Neural progenitor cell (in vitro differentiated cells): ENCODE measurements at regions not wholly inside any gene's neighbourhood (a gene's known extent, or its start where the extent isn't known, plus 50 kb on each side); places are given as distances from the start of the nearest gene placed in this dataset.

Source experiments
- DNase-seq: peaks from one replicate; pipeline ENCODE4 v3.0.0-alpha.2; 2016; ENCODE audit warnings: low spot score
- H2AFZ ChIP-seq: fragments of 200-600 bp; sonication (generic); replicated peaks from 2 replicates; pipeline ENCODE4 v1.6.1; 2016; ENCODE audit warnings: antibody characterized with exemption
- H3F3A ChIP-seq: fragments of 200-600 bp; sonication (generic); 2 replicates; pipeline ENCODE4 v1.6.1; 2016; ENCODE audit warnings: antibody characterized with exemption, low read depth
- H3K27ac ChIP-seq: fragments of 200-600 bp; sonication (generic); 2 replicates; pipeline ENCODE4 v1.5.1; 2016; ENCODE audit warnings: mild to moderate bottlenecking
- H3K27me3 ChIP-seq: fragments of 200-600 bp; sonication (generic); 2 replicates; pipeline ENCODE4 v1.6.1; 2016; ENCODE audit warnings: mild to moderate bottlenecking, moderate library complexity
- H3K36me3 ChIP-seq: fragments of 200-600 bp; sonication (generic); 2 replicates; pipeline ENCODE4 v1.5.1; 2016
- H3K4me1 ChIP-seq: fragments of 200-600 bp; sonication (generic); 2 replicates; pipeline ENCODE4 v1.6.1; 2016; ENCODE audit warnings: mixed run types
- H3K4me2 ChIP-seq: fragments of 200-600 bp; sonication (generic); 2 replicates; pipeline ENCODE4 v1.6.1; 2016
- H3K4me3 ChIP-seq: fragments of 200-600 bp; sonication (generic); 2 replicates; pipeline ENCODE4 v1.5.1; 2016
- H3K79me2 ChIP-seq: fragments of 200-600 bp; sonication (generic); 2 replicates; pipeline ENCODE4 v1.6.1; 2016; ENCODE audit warnings: low read depth
- H3K9ac ChIP-seq: fragments of 200-600 bp; sonication (generic); 2 replicates; pipeline ENCODE4 v1.6.1; 2016
- H3K9me3 ChIP-seq: fragments of 200-600 bp; sonication (generic); 2 replicates; pipeline ENCODE4 v1.5.1; 2016; ENCODE audit warnings: low read depth
- H4K20me1 ChIP-seq: fragments of 200-600 bp; sonication (generic); 2 replicates; pipeline ENCODE4 v1.6.1; 2016; ENCODE audit warnings: low read depth
- H3K27ac Mint-ChIP-seq: 3 replicates; pipeline ENCODE4 v1.8.0; 2021; ENCODE audit warnings: mixed read lengths
- H3K27me3 Mint-ChIP-seq: 2 replicates; pipeline ENCODE4 v1.8.0; 2022; ENCODE audit warnings: low read depth, mild to moderate bottlenecking, inconsistent platforms, moderate library complexity, mixed read lengths; ENCODE audit not compliant: insufficient read depth
- H3K36me3 Mint-ChIP-seq: 3 replicates; pipeline ENCODE4 v1.8.0; 2021; ENCODE audit warnings: mixed read lengths
- H3K4me1 Mint-ChIP-seq: 3 replicates; pipeline ENCODE4 v1.8.0; 2021; ENCODE audit warnings: mixed read lengths
- H3K4me3 Mint-ChIP-seq: 3 replicates; pipeline ENCODE4 v1.8.0; 2021; ENCODE audit warnings: mild to moderate bottlenecking, moderate library complexity, mixed read lengths
- H3K9me3 Mint-ChIP-seq: 3 replicates; pipeline ENCODE4 v1.8.0; 2020; ENCODE audit warnings: mixed read lengths
- EZH2 ChIP-seq: fragments of 200-600 bp; sonication (generic); IDR thresholded peaks from 2 replicates; pipeline ENCODE4 v1.6.1; 2017; ENCODE audit warnings: antibody characterized with exemption, mild to moderate bottlenecking, moderate library complexity
- EZH2phosphoT487 ChIP-seq: fragments of 200-600 bp; sonication (generic); IDR thresholded peaks from 2 replicates; pipeline ENCODE4 v1.6.1; 2017; ENCODE audit warnings: antibody characterized with exemption
- TF ChIP-seq, protein P1 (sequence below): fragments of 200-600 bp; sonication (generic); IDR thresholded peaks from 2 replicates; pipeline ENCODE4 v1.5.1; 2017; ENCODE audit warnings: antibody characterized with exemption, mild to moderate bottlenecking

DNA sequence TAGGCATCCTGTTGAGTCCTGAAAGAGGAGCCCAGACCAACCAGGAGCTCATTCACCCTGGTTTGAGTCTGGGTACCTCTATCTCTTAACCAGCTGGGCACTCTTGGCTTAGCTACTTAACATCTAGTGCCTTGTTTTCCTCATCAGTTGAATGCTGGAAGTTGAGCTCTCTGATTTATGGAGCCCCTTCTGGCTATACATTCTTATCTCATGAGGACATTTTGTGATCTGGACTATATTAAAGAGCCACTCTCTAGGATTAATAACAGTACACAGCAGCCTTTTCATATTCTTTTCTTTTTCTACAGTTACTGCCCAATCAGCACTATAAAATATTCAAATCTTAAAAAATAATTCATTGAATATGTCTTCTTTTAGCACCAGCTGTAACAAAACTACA lies 296.9 kb upstream of the RUNX1 start:
- Histone ChIP-seq H3K4me1 (no peaks in the 10 kb centered on the region), H3K79me2 (no peaks in the 10 kb centered on the region), H3K27me3 (no peaks in the 10 kb centered on the region), H3K36me3 (no peaks in the 10 kb centered on the region), H4K20me1 (no peaks in the 10 kb centered on the region), H3K4me2 (no peak overlapping the region), H3F3A (no peaks in the 10 kb centered on the region), H2AFZ (no peak overlapping the region), H3K9me3 (no peaks in the 10 kb centered on the region), H3K4me3 (no peak overlapping the region), H3K27ac (no peak overlapping the region), H3K9ac (no peak overlapping the region)
- H3K36me3 Mint-ChIP-seq = no peaks in the 10 kb centered on the region
- peaks cover 4% of the 10 kb centered on the region for H3K27me3 Mint-ChIP-seq
- H3K9me3 Mint-ChIP-seq = no peaks in the 10 kb centered on the region
- no peaks in the 10 kb centered on the region for H3K4me1 Mint-ChIP-seq
- H3K27ac Mint-ChIP-seq = no peak overlapping the region
- TF ChIP-seq, protein P1, sequence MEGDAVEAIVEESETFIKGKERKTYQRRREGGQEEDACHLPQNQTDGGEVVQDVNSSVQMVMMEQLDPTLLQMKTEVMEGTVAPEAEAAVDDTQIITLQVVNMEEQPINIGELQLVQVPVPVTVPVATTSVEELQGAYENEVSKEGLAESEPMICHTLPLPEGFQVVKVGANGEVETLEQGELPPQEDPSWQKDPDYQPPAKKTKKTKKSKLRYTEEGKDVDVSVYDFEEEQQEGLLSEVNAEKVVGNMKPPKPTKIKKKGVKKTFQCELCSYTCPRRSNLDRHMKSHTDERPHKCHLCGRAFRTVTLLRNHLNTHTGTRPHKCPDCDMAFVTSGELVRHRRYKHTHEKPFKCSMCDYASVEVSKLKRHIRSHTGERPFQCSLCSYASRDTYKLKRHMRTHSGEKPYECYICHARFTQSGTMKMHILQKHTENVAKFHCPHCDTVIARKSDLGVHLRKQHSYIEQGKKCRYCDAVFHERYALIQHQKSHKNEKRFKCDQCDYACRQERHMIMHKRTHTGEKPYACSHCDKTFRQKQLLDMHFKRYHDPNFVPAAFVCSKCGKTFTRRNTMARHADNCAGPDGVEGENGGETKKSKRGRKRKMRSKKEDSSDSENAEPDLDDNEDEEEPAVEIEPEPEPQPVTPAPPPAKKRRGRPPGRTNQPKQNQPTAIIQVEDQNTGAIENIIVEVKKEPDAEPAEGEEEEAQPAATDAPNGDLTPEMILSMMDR = no peak
- TF ChIP-seq EZH2phosphoT487 = no peak
- no peak for TF ChIP-seq EZH2
- DNase-seq = no peak
- H3K4me3 Mint-ChIP-seq = no peak overlapping the region

DNA sequence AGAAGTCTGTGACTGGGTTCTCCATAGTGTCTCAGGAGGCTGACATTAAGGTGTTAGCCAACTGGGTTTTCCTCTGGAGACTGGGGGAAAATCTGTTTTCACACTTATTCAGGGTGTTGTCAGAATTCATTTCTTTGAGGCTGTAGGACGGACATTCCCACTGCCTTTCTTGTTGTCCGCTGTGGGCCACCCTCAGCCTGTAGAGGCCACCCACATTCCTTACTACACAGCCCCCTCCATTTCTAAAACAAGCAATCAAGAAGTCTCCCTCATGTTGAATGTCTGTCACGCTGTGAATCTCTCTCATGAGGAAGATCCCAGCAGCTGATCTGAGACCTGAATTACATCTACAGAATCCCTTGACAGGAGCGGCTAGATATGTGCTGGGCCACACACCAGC lies 295.5 kb upstream of the RUNX1 start:
- H3K4me2 ChIP-seq = no peak overlapping the region
- Mint-ChIP-seq H3K4me3 (no peak overlapping the region), H3K9me3 (no peaks in the 10 kb centered on the region), H3K27ac (no peak overlapping the region), H3K27me3 (peaks cover 4% of the 10 kb centered on the region), H3K4me1 (no peaks in the 10 kb centered on the region), H3K36me3 (no peaks in the 10 kb centered on the region)
- no peak overlapping the region for H3K27ac ChIP-seq
- H3K4me1 ChIP-seq = no peaks in the 10 kb centered on the region
- H3K4me3 ChIP-seq = no peak overlapping the region
- H2AFZ ChIP-seq = no peak overlapping the region
- no peak for DNase-seq
- no peaks in the 10 kb centered on the region for H3K27me3 ChIP-seq
- H3K9ac ChIP-seq = no peak overlapping the region
- no peaks in the 10 kb centered on the region for H3K36me3 ChIP-seq
- H3K79me2 ChIP-seq = no peaks in the 10 kb centered on the region
- no peaks in the 10 kb centered on the region for H4K20me1 ChIP-seq
- no peaks in the 10 kb centered on the region for H3F3A ChIP-seq
- no peaks in the 10 kb centered on the region for H3K9me3 ChIP-seq
- no peak for TF ChIP-seq EZH2
- no peak for TF ChIP-seq EZH2phosphoT487
- TF ChIP-seq, protein P1 = no peak

DNA sequence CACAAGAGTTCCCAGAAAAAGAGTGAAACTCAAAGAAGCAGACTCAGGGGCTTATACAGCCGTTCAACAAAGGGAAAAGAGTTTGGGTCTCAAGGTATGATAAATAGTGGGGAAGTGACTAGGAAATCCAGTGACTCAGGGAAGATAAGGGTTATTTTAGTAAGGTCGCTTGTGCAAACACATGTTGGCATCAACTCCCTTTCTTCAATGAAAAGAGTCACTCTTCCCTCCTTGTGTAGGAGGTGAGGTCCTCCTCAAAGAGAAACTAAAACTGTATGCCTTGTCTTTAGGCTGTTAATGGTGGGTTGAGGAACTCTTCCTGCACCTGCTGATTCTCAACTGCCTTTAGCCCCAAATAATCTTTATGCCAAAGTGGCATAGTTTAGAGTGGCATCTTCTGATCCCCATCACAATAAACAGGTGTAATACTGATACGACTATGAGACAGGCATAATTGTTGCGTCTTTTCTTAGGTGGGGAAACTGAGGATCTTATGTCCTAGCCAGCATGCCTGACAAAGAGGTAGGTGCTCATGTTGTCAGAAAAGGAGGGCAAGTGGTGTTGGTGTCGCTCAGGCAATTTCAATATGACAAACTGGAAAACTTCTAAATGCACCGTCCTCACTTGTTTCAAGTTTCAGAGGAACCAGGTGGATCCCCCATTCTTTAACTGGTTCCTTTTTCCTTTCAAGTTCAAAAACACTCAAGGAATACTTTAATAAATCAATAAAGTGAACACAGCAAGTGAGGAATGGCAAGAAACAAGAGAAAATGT lies 294.1 kb upstream of the RUNX1 start:
- no peaks in the 10 kb centered on the region for H3K36me3 Mint-ChIP-seq
- Histone ChIP-seq H3K4me3 (no peak overlapping the region), H3K9me3 (no peaks in the 10 kb centered on the region), H3K4me1 (no peaks in the 10 kb centered on the region), H3F3A (no peaks in the 10 kb centered on the region), H3K27me3 (no peaks in the 10 kb centered on the region), H4K20me1 (no peaks in the 10 kb centered on the region), H3K79me2 (no peaks in the 10 kb centered on the region), H3K4me2 (no peak overlapping the region), H2AFZ (no peak overlapping the region), H3K36me3 (no peaks in the 10 kb centered on the region), H3K9ac (no peak overlapping the region), H3K27ac (no peak overlapping the region)
- H3K27ac Mint-ChIP-seq = no peak overlapping the region
- no peaks in the 10 kb centered on the region for H3K9me3 Mint-ChIP-seq
- peaks cover 6% of the 10 kb centered on the region for H3K27me3 Mint-ChIP-seq
- DNase-seq = no peak
- TF ChIP-seq EZH2phosphoT487 (no peak), EZH2 (no peak)
- TF ChIP-seq, protein P1 = no peak
- H3K4me3 Mint-ChIP-seq = no peak overlapping the region
- H3K4me1 Mint-ChIP-seq = no peaks in the 10 kb centered on the region
